ENCODE measurements at regions not wholly inside any gene's neighbourhood (a gene's known extent, or its start where the extent isn't known, plus 50 kb on each side); places are given as distances from the start of the nearest gene placed in this dataset.
"Not testable (repeated sequence)": the region's sequence is repeated elsewhere in the genome, so short reads cannot be mapped to it uniquely, and the experiment has no call there.

DNA sequence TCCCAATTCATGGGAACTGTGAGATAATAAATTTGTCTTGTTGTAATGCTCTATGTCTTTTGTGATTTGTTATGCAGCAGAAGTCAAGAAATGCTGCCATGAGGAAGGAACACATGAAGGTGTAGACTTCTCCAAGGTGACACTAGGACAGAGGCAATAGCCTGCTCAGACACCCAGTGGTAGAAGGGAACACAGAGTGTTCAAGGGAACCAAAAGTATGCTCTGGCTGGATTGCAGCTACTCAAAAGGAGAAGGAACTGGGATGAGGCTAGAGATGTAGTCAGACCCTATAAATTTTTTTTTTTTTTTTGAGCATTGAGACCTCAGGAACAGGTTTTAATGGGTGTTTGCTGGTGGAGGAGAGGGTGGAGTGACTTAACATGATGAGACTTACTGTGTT, 232.5 kb downstream of the PARP8 start:
- DNase-seq (ENCODE audit: low spot score) = no peak

DNA sequence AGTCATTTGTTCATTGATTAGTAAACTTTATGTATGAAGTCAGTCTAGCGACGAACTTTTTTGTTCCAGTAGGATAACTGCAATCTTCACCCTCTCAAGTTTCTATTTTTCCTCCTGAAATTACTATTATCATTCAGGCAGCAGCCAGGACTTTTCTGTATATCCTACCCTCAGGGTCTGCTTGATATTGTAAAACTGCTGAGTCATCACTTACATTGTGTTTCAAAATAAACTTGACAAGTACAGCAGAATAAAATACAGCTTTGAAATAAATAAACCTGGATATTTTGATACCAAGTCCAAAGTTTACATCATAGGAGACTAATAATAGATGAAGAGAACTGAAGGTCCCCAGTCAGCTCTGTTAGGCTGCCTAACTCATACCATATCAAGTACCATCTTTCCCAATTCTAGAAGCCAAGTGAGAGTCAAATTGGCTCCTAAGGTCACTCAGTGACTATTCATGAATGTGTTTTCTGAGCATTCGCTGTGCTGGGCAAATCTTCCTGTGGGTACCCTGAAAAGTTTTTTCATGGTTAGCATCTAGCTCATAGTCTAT, 234.6 kb downstream of the PARP8 start:
- no peak for DNase-seq (ENCODE audit: low spot score)

GRCh38 chr5:50903651-50904050, 237.2 kb downstream of the PARP8 start:
- DNase-seq (ENCODE audit: low spot score) = no peak

GRCh38 chr5:50905996-50906570, 239.6 kb downstream of the PARP8 start:
- DNase-seq (ENCODE audit: low spot score) = no peak

DNA sequence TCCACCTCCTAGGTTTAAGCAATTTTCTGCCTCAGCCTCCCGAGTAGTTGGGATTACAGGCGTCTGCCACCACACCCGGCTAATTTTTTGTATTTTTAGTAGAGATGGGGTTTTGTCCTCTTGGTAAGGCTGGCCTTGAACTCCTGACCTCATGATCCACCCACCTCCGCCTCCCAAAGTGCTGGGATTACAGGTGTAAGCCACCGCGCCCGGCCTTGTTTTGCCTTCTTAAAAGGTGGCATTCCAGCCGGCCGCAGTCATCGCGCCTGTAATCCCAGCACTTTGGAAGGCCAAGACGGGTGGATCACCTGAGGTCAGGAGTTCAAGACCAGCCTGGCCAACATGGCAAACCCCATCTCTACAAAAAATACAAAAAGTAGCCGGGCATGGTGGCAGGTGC, 253.7 kb downstream of the PARP8 start:
- DNase-seq (ENCODE audit: low spot score) = not testable (repeated sequence)

- DNase-seq (ENCODE audit: low spot score) = no peak
Measured at GRCh38 chr5:50921366-50922133, 255.1 kb downstream of the PARP8 start.

DNA sequence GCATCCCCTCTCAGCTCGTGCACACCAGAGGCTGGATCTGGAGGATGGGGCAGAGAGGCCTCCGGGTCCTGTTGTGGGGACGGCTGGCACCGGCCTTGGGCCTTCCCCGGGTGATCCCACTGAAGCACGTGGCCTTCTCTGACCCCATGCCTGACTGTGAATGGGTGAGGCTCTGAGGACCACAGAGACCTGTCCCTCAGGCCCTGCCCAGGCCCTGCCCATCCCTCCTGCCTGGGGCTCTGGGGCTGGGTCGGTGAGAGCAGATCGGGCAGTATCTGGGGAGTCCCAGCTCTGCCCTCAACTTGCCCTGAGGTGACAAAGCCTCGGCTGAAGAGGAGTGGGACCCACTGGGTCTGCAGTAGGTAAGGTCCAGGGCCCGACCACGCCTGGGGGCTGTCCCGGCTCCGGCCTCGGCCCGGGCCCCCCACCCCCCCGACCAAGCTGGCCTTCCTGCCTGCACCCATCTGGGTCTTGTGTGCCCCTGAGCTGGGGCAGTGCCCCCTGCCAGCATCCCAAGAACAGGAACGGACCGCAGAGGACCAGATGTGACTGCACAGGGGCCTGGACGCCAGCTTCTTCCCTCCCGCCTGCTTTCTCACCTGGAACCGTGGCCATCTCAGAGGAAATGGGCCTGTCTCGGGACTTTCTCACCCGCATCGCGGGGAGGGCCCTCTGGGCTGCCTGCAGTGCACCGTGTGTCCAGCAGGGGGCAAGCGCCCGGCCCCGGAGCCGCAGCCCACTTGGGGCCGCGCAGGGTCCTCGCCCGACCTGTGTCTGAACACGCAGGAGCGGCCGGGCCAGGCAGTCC, 255.9 kb downstream of the PARP8 start:
- peak; percentile 59 for DNase-seq (ENCODE audit: low spot score)

DNA sequence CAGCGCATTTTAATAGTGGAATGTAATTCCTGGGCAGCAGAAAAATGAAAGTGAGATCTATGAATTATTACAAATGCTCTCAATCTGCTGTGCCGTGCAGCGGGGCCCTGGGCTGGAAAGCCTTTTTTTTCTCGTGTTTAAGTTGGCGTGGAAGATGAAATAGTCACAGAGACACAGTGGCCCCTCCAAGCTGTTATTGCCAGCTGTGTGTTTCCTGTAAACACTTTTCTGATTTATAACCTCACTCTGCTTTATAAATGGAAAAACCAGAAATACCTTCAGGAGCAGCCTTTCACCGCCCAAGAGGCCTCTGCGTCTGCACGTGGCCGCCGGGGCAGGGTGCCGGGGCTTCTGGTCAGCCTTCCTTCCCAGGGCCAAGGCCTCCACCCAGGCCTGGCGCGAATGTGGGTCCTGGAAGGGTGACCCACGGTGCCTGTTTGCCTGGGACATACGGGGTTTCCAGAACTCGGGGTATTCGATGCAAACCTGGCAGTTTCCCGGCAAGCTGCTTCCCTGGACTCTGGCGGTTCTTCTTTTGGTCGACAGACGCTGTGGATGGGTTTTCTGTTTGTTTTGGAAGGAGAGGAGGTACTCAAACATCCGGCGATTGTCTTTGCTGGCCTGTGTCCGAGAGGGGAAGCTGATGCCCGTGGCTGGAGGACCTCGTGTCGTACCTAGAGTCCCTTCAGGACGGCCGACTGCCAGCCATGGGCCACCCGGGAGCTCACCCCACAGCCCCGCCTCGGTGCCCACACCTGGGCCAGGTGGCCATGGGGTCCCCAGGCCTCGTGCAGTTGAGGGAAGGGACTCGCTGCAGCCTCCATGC, 256.7 kb downstream of the PARP8 start:
- DNase-seq (ENCODE audit: low spot score) = no peak

- no peak for DNase-seq (ENCODE audit: low spot score)
Measured at GRCh38 chr5:50923768-50924494, 257.5 kb downstream of the PARP8 start.

DNA sequence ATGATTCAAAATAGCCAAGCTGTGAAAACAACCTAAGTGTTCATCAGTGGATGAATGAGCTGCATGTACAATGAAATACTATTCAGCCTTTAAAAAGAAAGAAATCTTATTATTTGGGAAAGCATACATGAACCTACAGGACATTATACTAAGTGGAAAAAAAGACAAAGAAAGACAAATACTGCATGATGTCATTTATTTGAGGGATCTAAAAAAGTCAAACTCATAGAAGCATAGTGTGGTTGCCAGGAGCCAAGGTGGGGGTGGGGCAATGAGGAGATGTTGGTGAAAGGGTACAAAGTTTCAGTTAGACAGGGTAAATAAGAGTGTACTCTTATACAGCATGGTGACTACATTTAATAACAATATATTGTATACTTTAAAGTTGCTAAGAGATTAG, 261.5 kb downstream of the PARP8 start:
- no peak for DNase-seq (ENCODE audit: low spot score)

- no peak for DNase-seq (ENCODE audit: low spot score)
Measured at GRCh38 chr5:50929174-50929573, 262.7 kb downstream of the PARP8 start.

DNA sequence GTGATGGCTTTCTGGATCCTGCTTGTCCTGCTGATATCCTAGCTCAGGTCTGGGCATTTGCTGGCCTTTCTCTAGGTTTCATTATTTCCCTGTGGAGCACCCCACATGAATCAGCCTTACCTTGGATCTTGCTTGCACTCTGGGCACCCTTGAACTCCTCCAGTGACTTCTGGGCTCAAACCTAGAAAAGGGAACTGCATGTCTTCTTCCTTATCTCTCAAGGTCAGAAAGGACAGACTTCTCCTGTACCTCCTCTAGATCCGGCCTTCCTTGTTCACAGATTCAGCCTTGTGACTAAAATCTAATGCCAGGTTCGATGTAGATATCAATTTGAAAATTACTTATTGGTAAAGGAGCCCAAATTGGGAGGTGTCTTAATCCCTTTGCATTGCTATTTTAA, 267.9 kb downstream of the PARP8 start:
- no peak for DNase-seq (ENCODE audit: low spot score)

- DNase-seq (ENCODE audit: low spot score) = no peak
Measured at GRCh38 chr5:50945139-50945538, 278.7 kb downstream of the PARP8 start.

GRCh38 chr5:50947906-50948683, 281.7 kb downstream of the PARP8 start:
- DNase-seq (ENCODE audit: low spot score) = no peak

GRCh38 chr5:50953290-50953689, 286.9 kb downstream of the PARP8 start:
- DNase-seq (ENCODE audit: low spot score) = no peak

DNA sequence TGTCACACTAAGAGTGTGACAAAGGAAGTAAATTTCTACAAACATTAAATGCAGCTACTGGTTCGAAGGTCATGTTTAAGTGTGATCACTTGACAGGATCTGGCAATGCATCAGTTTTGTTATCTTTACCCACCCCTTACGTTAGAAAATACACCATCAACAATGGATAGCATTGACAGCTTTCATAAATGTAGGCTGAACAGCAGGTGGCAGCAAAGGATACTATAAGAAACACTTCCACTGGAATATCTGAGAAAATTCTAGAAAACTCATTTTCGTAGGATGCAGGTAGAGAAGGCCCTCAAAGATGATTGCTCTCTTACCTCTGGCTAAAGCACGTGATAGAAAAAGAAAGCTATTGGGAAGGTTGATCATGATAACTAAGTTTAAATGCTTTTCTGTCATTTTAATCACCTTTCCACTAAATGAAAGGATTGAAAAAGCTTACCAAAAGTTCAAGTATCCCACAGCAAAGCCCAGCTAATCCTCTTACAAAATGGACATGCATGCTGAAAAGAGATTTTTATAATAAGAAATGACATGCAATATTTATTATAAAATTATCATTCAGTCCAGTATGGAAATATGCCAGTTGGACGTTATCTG, 292.5 kb downstream of the PARP8 start:
- DNase-seq (ENCODE audit: low spot score) = peak; percentile 42

- peak; percentile 83 for DNase-seq (ENCODE audit: low spot score)
Measured at GRCh38 chr5:50962934-50963872, 296.8 kb downstream of the PARP8 start.

GRCh38 chr5:50963971-50964745, 297.7 kb downstream of the PARP8 start:
- DNase-seq (ENCODE audit: low spot score) = no peak
